MM.1S (cell line): ENCODE measurements at regions not wholly inside any gene's neighbourhood (a gene's known extent, or its start where the extent isn't known, plus 50 kb on each side); places are given as distances from the start of the nearest gene placed in this dataset.

Source experiments
- DNase-seq: peaks from one replicate; pipeline ENCODE4 v3.0.0-alpha.2; 2015
- H2AFZ ChIP-seq: fragments of 300-600 bp; sonication (generic); 2 replicates; pipeline ENCODE4 v1.6.0; 2016; ENCODE audit warnings: antibody characterized with exemption, low read length
- H3F3A ChIP-seq: fragments of 300-600 bp; sonication (generic); 2 replicates; pipeline ENCODE4 v1.6.1; 2016; ENCODE audit warnings: mild to moderate bottlenecking, antibody characterized with exemption, low read length, moderate library complexity, mixed read lengths; ENCODE audit not compliant: insufficient read depth
- H3K27ac ChIP-seq: fragments of 300-600 bp; sonication (generic); 2 replicates; pipeline ENCODE4 v1.5.1; 2016; ENCODE audit warnings: mild to moderate bottlenecking, low read length
- H3K27me3 ChIP-seq: fragments of 300-600 bp; sonication (generic); replicated peaks from 2 replicates; pipeline ENCODE4 v1.6.0; 2016; ENCODE audit warnings: low read length; ENCODE audit not compliant: insufficient read depth
- H3K36me3 ChIP-seq: fragments of 300-600 bp; sonication (generic); replicated peaks from 2 replicates; pipeline ENCODE4 v1.6.1; 2016; ENCODE audit warnings: mild to moderate bottlenecking, low read length, mixed read lengths; ENCODE audit not compliant: insufficient read depth
- H3K4me1 ChIP-seq: fragments of 300-600 bp; sonication (generic); 2 replicates; pipeline ENCODE4 v1.6.1; 2016; ENCODE audit warnings: low read length, mixed read lengths
- H3K4me2 ChIP-seq: fragments of 300-600 bp; sonication (generic); 2 replicates; pipeline ENCODE4 v1.6.0; 2016; ENCODE audit warnings: low read depth, low read length
- H3K4me3 ChIP-seq: fragments of 300-600 bp; sonication (generic); 2 replicates; pipeline ENCODE4 v1.5.1; 2016; ENCODE audit warnings: low read length, mixed read lengths
- H3K79me2 ChIP-seq: fragments of 300-600 bp; sonication (generic); 2 replicates; pipeline ENCODE4 v1.6.1; 2016; ENCODE audit warnings: mixed run types, low read length, mixed read lengths
- H3K9ac ChIP-seq: fragments of 300-600 bp; sonication (generic); 2 replicates; pipeline ENCODE4 v1.6.1; 2016; ENCODE audit warnings: low read length, mixed read lengths
- H3K9me2 ChIP-seq: fragments of 300-600 bp; sonication (generic); replicated peaks from 2 replicates; pipeline ENCODE4 v1.6.1; 2016; ENCODE audit warnings: mild to moderate bottlenecking, low read length, mixed read lengths; ENCODE audit not compliant: insufficient read depth
- H3K9me3 ChIP-seq: fragments of 300-600 bp; sonication (generic); replicated peaks from 2 replicates; pipeline ENCODE4 v1.6.1; 2016; ENCODE audit warnings: mild to moderate bottlenecking, low read length, mixed read lengths; ENCODE audit not compliant: insufficient read depth
- H4K20me1 ChIP-seq: fragments of 300-600 bp; sonication (generic); 2 replicates; pipeline ENCODE4 v1.6.1; 2016; ENCODE audit warnings: mild to moderate bottlenecking, low read length, moderate library complexity, mixed read lengths; ENCODE audit not compliant: insufficient read depth
- CTCF ChIP-seq: fragments of 300-600 bp; sonication (generic); IDR thresholded peaks from 2 replicates; pipeline ENCODE4 v1.5.1; 2016; ENCODE audit warnings: antibody characterized with exemption, low read length, mixed read lengths
- EZH2 ChIP-seq: fragments of 300-600 bp; sonication (generic); optimal IDR thresholded peaks from 2 replicates; pipeline ENCODE3; 2017; ENCODE audit warnings: low read depth, mild to moderate bottlenecking, antibody characterized with exemption, low read length, mixed read lengths
- EZH2phosphoT487 ChIP-seq: fragments of 300-600 bp; sonication (generic); IDR thresholded peaks from 2 replicates; pipeline ENCODE4 v1.6.1; 2018; ENCODE audit warnings: antibody characterized with exemption, low read length

GRCh38 chr4:166230841-166231240 is 357.8 kb downstream of the TLL1 start:
- Histone ChIP-seq H3K4me3 (no peak overlapping the region), H3K79me2 (no peaks in the 10 kb centered on the region), H4K20me1 (no peaks in the 10 kb centered on the region), H3K4me1 (no peaks in the 10 kb centered on the region), H2AFZ (no peak overlapping the region), H3K27ac (no peak overlapping the region), H3K27me3 (no peaks in the 10 kb centered on the region), H3K9ac (no peak overlapping the region), H3K9me2 (no peaks in the 10 kb centered on the region), H3K4me2 (no peak overlapping the region), H3F3A (no peaks in the 10 kb centered on the region), H3K9me3 (no peaks in the 10 kb centered on the region), H3K36me3 (no peaks in the 10 kb centered on the region)
- no peak for DNase-seq
- no peak for TF ChIP-seq EZH2phosphoT487
- no peak for TF ChIP-seq EZH2
- TF ChIP-seq CTCF: no peak

- H3K79me2 ChIP-seq: no peaks in the 10 kb centered on the region
- H3K4me1 ChIP-seq: no peaks in the 10 kb centered on the region
- H2AFZ ChIP-seq: no peak overlapping the region
- no peak for DNase-seq
- H3K9me2 ChIP-seq: no peaks in the 10 kb centered on the region
- no peaks in the 10 kb centered on the region for H3F3A ChIP-seq
- H3K27me3 ChIP-seq: no peaks in the 10 kb centered on the region
- no peak overlapping the region for H3K4me2 ChIP-seq
- H3K9me3 ChIP-seq: no peaks in the 10 kb centered on the region
- H3K27ac ChIP-seq: no peak overlapping the region
- no peaks in the 10 kb centered on the region for H4K20me1 ChIP-seq
- no peak overlapping the region for H3K9ac ChIP-seq
- H3K36me3 ChIP-seq: no peaks in the 10 kb centered on the region
- H3K4me3 ChIP-seq: no peak overlapping the region
- TF ChIP-seq CTCF: no peak
- TF ChIP-seq EZH2: no peak
- no peak for TF ChIP-seq EZH2phosphoT487
Measured at GRCh38 chr4:166239354-166239753, 366.3 kb downstream of the TLL1 start.

- DNase-seq: peak; percentile 51
- Histone ChIP-seq H2AFZ (no peak overlapping the region), H3K4me3 (no peak overlapping the region), H4K20me1 (no peaks in the 10 kb centered on the region), H3K27me3 (no peaks in the 10 kb centered on the region), H3K9me2 (no peaks in the 10 kb centered on the region), H3K9ac (no peak overlapping the region), H3K27ac (no peak overlapping the region), H3K4me1 (no peaks in the 10 kb centered on the region), H3F3A (no peaks in the 10 kb centered on the region), H3K4me2 (no peak overlapping the region), H3K79me2 (no peaks in the 10 kb centered on the region), H3K36me3 (no peaks in the 10 kb centered on the region), H3K9me3 (no peaks in the 10 kb centered on the region)
- TF ChIP-seq EZH2 (no peak), CTCF (peak; percentile 52), EZH2phosphoT487 (no peak)
Measured at GRCh38 chr4:166252487-166253402, 379.7 kb downstream of the TLL1 start.
